GM23338 (cell line): ENCODE measurements at regions not wholly inside any gene's neighbourhood (a gene's known extent, or its start where the extent isn't known, plus 50 kb on each side); places are given as distances from the start of the nearest gene placed in this dataset.

Experiments used
- ATAC-seq: fragments of 200-7000 bp; cut with Tn5 transposase; 3 replicates; pipeline ENCODE4 v1.9.1; 2020
- DNase-seq: peaks from one replicate; pipeline ENCODE4 v3.0.0-alpha.2; 2015; ENCODE audit warnings: low spot score
- H2AFZ ChIP-seq: fragments of 200-600 bp; sonication (generic); 2 replicates; pipeline ENCODE4 v1.8.0; 2016; ENCODE audit warnings: antibody characterized with exemption, mild to moderate bottlenecking, moderate library complexity
- H3F3A ChIP-seq: fragments of 200-600 bp; sonication (generic); replicated peaks from 2 replicates; pipeline ENCODE4 v1.8.0; 2017; ENCODE audit warnings: antibody characterized with exemption, mixed run types, low read depth
- H3K27ac ChIP-seq: fragments of 200-600 bp; sonication (generic); 2 replicates; pipeline ENCODE4 v1.6.1; 2016; ENCODE audit warnings: low read depth
- H3K27me3 ChIP-seq: fragments of 200-600 bp; sonication (generic); 2 replicates; pipeline ENCODE4 v1.8.0; 2016; ENCODE audit warnings: mild to moderate bottlenecking, mixed run types, moderate library complexity; ENCODE audit not compliant: insufficient read depth
- H3K36me3 ChIP-seq: fragments of 200-600 bp; sonication (generic); 2 replicates; pipeline ENCODE4 v1.8.0; 2016; ENCODE audit warnings: mild to moderate bottlenecking; ENCODE audit not compliant: insufficient read depth
- H3K4me1 ChIP-seq: fragments of 200-600 bp; sonication (generic); 2 replicates; pipeline ENCODE4 v1.8.0; 2016; ENCODE audit warnings: mild to moderate bottlenecking, moderate library complexity; ENCODE audit not compliant: insufficient read depth
- H3K4me2 ChIP-seq: fragments of 200-600 bp; sonication (generic); 2 replicates; pipeline ENCODE4 v1.7.1; 2017; ENCODE audit warnings: mixed run types
- H3K4me3 ChIP-seq: fragments of 200-600 bp; sonication (generic); 2 replicates; pipeline ENCODE4 v1.6.1; 2016; ENCODE audit warnings: mixed run types
- H3K79me2 ChIP-seq: fragments of 200-600 bp; sonication (generic); replicated peaks from 2 replicates; pipeline ENCODE4 v1.8.0; 2017; ENCODE audit warnings: mild to moderate bottlenecking; ENCODE audit not compliant: insufficient read depth
- H3K9me2 ChIP-seq: fragments of 200-600 bp; sonication (generic); 2 replicates; pipeline ENCODE4 v1.8.0; 2017; ENCODE audit not compliant: insufficient read depth
- H4K20me1 ChIP-seq: fragments of 200-600 bp; sonication (generic); replicated peaks from 2 replicates; pipeline ENCODE4 v1.8.0; 2017; ENCODE audit warnings: mild to moderate bottlenecking; ENCODE audit not compliant: insufficient read depth
- H3K27ac Mint-ChIP-seq: 2 replicates; pipeline ENCODE4 v1.8.0; 2020; ENCODE audit warnings: inconsistent platforms, mild to moderate bottlenecking, moderate library complexity, mixed read lengths
- H3K27me3 Mint-ChIP-seq: 3 replicates; pipeline ENCODE4 v1.8.0; 2022; ENCODE audit warnings: low read depth, mild to moderate bottlenecking, moderate library complexity, mixed read lengths, inconsistent platforms; ENCODE audit not compliant: insufficient read depth, poor library complexity
- H3K36me3 Mint-ChIP-seq: 3 replicates; pipeline ENCODE4 v1.8.0; 2021; ENCODE audit warnings: low read depth, mild to moderate bottlenecking, inconsistent platforms, moderate library complexity, mixed read lengths
- H3K4me1 Mint-ChIP-seq: 3 replicates; pipeline ENCODE4 v1.8.0; 2020; ENCODE audit warnings: mild to moderate bottlenecking, inconsistent platforms, mixed read lengths
- H3K4me3 Mint-ChIP-seq: 3 replicates; pipeline ENCODE4 v1.8.0; 2021; ENCODE audit warnings: moderate library complexity, mild to moderate bottlenecking, inconsistent platforms, mixed read lengths
- H3K9me3 Mint-ChIP-seq: 3 replicates; pipeline ENCODE4 v1.8.0; 2020; ENCODE audit warnings: moderate library complexity, mild to moderate bottlenecking, inconsistent platforms, mixed read lengths
- CREB1 ChIP-seq: fragments of 250-450 bp; sonication (Bioruptor Pico); IDR thresholded peaks from 2 replicates; pipeline ENCODE4 v1.5.0; 2020; ENCODE audit warnings: low read depth, mild to moderate bottlenecking, moderate library complexity
- CTCF ChIP-seq, 2 experiments: fragments of 200-600 bp in 1 of 2; sonication (generic) in 1 of 2; conservative IDR thresholded peaks; 2 replicates each; pipeline versions ENCODE4 v1.5.1 to v1.6.1; 2016 to 2017; ENCODE audit warnings: antibody characterized with exemption in 2 of 2, low read depth in 2 of 2, mild to moderate bottlenecking in 2 of 2, moderate library complexity in 1 of 2
- ETS1 ChIP-seq: IDR thresholded peaks from 2 replicates; pipeline ENCODE4 v1.6.1; 2016; ENCODE audit warnings: antibody characterized with exemption
- EZH2 ChIP-seq: fragments of 200-600 bp; sonication (generic); IDR thresholded peaks from one replicate; pipeline ENCODE4 v1.8.0; 2017; ENCODE audit warnings: antibody characterized with exemption, mild to moderate bottlenecking, low read depth; ENCODE audit not compliant: unreplicated experiment
- EZH2phosphoT487 ChIP-seq: fragments of 200-600 bp; sonication (generic); IDR thresholded peaks from one replicate; pipeline ENCODE4 v1.8.1; 2018; ENCODE audit warnings: antibody characterized with exemption; ENCODE audit not compliant: unreplicated experiment
- JUNB ChIP-seq: IDR thresholded peaks from one replicate; pipeline ENCODE4 v1.6.1; 2016; ENCODE audit warnings: antibody characterized with exemption; ENCODE audit not compliant: unreplicated experiment
- NANOG ChIP-seq: IDR thresholded peaks from 2 replicates; pipeline ENCODE4 v1.6.1; 2016; ENCODE audit warnings: antibody characterized with exemption, borderline replicate concordance
- POLR2AphosphoS5 ChIP-seq: IDR thresholded peaks from 2 replicates; pipeline ENCODE4 v1.6.1; 2016; ENCODE audit warnings: antibody characterized with exemption, low read depth
- REST ChIP-seq: IDR thresholded peaks from one replicate; pipeline ENCODE4 v1.6.1; 2018; ENCODE audit warnings: antibody characterized with exemption; ENCODE audit not compliant: unreplicated experiment
- STAT1 ChIP-seq: IDR thresholded peaks from one replicate; pipeline ENCODE4 v1.6.1; 2016; ENCODE audit warnings: antibody characterized with exemption; ENCODE audit not compliant: unreplicated experiment
- ZNF114 ChIP-seq: fragments of 250-450 bp; sonication (Bioruptor Pico); IDR thresholded peaks from 2 replicates; pipeline ENCODE4 v1.5.0; 2020; ENCODE audit warnings: mild to moderate bottlenecking, moderate library complexity
- ZNF331 ChIP-seq: fragments of 250-450 bp; sonication (Bioruptor Pico); IDR thresholded peaks from 2 replicates; pipeline ENCODE4 v1.5.0; 2020; ENCODE audit warnings: low read depth, mild to moderate bottlenecking, moderate library complexity
- TF ChIP-seq, protein P1 (sequence below): fragments of 250-450 bp; sonication (Bioruptor Pico); IDR thresholded peaks from 2 replicates; pipeline ENCODE4 v1.5.0; 2020; ENCODE audit warnings: mild to moderate bottlenecking, moderate library complexity

DNA sequence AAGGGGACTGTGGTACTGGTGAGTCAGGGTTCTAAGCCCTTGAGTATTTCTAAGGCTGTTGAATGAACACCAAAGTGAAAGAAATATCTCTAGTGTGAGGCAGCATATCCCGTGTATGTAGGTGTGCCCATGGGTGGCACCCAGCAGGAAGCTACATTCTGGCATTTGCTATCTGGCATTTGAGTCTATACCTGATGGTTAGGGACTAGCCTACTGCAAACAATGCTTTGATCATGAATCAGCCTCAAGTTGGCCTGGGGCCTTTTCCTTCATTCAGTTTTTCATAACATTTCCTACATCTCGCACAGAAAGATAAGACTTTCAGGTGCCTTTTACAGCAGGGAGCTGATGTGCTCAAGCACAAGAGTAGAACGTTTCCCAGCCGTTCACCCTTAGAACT, 85.7 kb upstream of the E2F7 start:
- Histone ChIP-seq H3K27ac (no peak overlapping the region), H3K27me3 (no peaks in the 10 kb centered on the region), H3K9me2 (no peaks in the 10 kb centered on the region; the same call in 1 of the 2 replicates), H3K79me2 (no peaks in the 10 kb centered on the region), H3K4me2 (no peak overlapping the region), H3K4me3 (no peak overlapping the region), H3F3A (no peaks in the 10 kb centered on the region), H4K20me1 (no peaks in the 10 kb centered on the region), H3K36me3 (no peaks in the 10 kb centered on the region), H2AFZ (no peak overlapping the region), H3K4me1 (no peaks in the 10 kb centered on the region; the same call in 1 of the 2 replicates)
- DNase-seq (no peak), ATAC-seq (no peak)
- TF ChIP-seq, protein P1, sequence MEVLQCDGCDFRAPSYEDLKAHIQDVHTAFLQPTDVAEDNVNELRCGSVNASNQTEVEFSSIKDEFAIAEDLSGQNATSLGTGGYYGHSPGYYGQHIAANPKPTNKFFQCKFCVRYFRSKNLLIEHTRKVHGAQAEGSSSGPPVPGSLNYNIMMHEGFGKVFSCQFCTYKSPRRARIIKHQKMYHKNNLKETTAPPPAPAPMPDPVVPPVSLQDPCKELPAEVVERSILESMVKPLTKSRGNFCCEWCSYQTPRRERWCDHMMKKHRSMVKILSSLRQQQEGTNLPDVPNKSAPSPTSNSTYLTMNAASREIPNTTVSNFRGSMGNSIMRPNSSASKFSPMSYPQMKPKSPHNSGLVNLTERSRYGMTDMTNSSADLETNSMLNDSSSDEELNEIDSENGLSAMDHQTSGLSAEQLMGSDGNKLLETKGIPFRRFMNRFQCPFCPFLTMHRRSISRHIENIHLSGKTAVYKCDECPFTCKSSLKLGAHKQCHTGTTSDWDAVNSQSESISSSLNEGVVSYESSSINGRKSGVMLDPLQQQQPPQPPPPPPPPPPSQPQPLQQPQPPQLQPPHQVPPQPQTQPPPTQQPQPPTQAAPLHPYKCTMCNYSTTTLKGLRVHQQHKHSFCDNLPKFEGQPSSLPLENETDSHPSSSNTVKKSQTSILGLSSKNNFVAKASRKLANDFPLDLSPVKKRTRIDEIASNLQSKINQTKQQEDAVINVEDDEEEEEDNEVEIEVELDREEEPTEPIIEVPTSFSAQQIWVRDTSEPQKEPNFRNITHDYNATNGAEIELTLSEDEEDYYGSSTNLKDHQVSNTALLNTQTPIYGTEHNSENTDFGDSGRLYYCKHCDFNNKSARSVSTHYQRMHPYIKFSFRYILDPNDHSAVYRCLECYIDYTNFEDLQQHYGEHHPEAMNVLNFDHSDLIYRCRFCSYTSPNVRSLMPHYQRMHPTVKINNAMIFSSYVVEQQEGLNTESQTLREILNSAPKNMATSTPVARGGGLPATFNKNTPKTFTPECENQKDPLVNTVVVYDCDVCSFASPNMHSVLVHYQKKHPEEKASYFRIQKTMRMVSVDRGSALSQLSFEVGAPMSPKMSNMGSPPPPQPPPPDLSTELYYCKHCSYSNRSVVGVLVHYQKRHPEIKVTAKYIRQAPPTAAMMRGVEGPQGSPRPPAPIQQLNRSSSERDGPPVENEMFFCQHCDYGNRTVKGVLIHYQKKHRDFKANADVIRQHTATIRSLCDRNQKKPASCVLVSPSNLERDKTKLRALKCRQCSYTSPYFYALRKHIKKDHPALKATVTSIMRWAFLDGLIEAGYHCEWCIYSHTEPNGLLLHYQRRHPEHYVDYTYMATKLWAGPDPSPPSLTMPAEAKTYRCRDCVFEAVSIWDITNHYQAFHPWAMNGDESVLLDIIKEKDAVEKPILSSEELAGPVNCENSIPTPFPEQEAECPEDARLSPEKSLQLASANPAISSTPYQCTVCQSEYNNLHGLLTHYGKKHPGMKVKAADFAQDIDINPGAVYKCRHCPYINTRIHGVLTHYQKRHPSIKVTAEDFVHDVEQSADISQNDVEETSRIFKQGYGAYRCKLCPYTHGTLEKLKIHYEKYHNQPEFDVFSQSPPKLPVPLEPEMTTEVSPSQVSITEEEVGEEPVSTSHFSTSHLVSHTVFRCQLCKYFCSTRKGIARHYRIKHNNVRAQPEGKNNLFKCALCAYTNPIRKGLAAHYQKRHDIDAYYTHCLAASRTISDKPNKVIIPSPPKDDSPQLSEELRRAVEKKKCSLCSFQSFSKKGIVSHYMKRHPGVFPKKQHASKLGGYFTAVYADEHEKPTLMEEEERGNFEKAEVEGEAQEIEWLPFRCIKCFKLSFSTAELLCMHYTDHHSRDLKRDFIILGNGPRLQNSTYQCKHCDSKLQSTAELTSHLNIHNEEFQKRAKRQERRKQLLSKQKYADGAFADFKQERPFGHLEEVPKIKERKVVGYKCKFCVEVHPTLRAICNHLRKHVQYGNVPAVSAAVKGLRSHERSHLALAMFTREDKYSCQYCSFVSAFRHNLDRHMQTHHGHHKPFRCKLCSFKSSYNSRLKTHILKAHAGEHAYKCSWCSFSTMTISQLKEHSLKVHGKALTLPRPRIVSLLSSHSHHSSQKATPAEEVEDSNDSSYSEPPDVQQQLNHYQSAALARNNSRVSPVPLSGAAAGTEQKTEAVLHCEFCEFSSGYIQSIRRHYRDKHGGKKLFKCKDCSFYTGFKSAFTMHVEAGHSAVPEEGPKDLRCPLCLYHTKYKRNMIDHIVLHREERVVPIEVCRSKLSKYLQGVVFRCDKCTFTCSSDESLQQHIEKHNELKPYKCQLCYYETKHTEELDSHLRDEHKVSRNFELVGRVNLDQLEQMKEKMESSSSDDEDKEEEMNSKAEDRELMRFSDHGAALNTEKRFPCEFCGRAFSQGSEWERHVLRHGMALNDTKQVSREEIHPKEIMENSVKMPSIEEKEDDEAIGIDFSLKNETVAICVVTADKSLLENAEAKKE (CRISPR knock-in tag), result no peak
- TF ChIP-seq JUNB (no peak), EZH2phosphoT487 (no peak), ZNF331 (no peak), EZH2 (no peak), STAT1 (no peak), CREB1 (no peak), REST (no peak), ZNF114 (CRISPR knock-in tag) (no peak), NANOG (no peak), CTCF (conservative IDR thresholded peaks at IDR 0.05; ENCODE audit: low read depth in 2 of 2) (no peak), ETS1 (no peak), POLR2AphosphoS5 (no peak)
- Mint-ChIP-seq H3K27me3 (no peaks in the 10 kb centered on the region), H3K27ac (no peak overlapping the region), H3K4me3 (no peak overlapping the region), H3K4me1 (peaks cover 6% of the 10 kb centered on the region; the same call in 2 of the 3 replicates), H3K36me3 (no peaks in the 10 kb centered on the region), H3K9me3 (no peaks in the 10 kb centered on the region; the same call in 2 of the 3 replicates)
